Naive B cell (primary cell): ENCODE measurements at regions not wholly inside any gene's neighbourhood (a gene's known extent, or its start where the extent isn't known, plus 50 kb on each side); places are given as distances from the start of the nearest gene placed in this dataset.

Source experiments
- ATAC-seq, 2 donors: fragments of 150-1000 bp; cut with Tn5 transposase; 2 replicates each; pipeline ENCODE4 v1.10.0; 2021; ENCODE audit warnings: low read depth in 2 of 2, mild to moderate bottlenecking in 2 of 2, moderate library complexity in 2 of 2
- DNase-seq: peaks from one replicate; pipeline ENCODE4 v3.0.0; 2022
- H3K27ac Mint-ChIP-seq, 6 donors: one replicate each; pipeline ENCODE4 v1.8.0; 2020 to 2022; ENCODE audit warnings: mild to moderate bottlenecking in 6 of 6, mixed read lengths in 6 of 6, moderate library complexity in 5 of 6, inconsistent platforms in 2 of 6
- H3K27me3 Mint-ChIP-seq, 3 donors: one replicate each; pipeline ENCODE4 v1.8.0; 2021 to 2022; ENCODE audit warnings: mixed read lengths in 3 of 3, mild to moderate bottlenecking in 1 of 3
- H3K36me3 Mint-ChIP-seq, 2 donors: one replicate each; pipeline ENCODE4 v1.8.0; 2020 to 2022; ENCODE audit warnings: mixed read lengths in 2 of 2, inconsistent platforms in 1 of 2, mild to moderate bottlenecking in 1 of 2
- H3K4me1 Mint-ChIP-seq, 3 donors: one replicate each; pipeline ENCODE4 v1.8.0; 2020 to 2022; ENCODE audit warnings: mixed read lengths in 3 of 3, inconsistent platforms in 1 of 3, mild to moderate bottlenecking in 1 of 3, moderate library complexity in 1 of 3
- H3K4me3 Mint-ChIP-seq, 8 donors: one replicate each; pipeline ENCODE4 v1.8.0; 2020 to 2022; ENCODE audit warnings: mild to moderate bottlenecking in 8 of 8, mixed read lengths in 8 of 8, moderate library complexity in 8 of 8, inconsistent platforms in 2 of 8
- H3K9me3 Mint-ChIP-seq, 7 donors: one replicate each; pipeline ENCODE4 v1.8.0; 2020 to 2022; ENCODE audit warnings: mixed read lengths in 7 of 7, mild to moderate bottlenecking in 5 of 7, inconsistent platforms in 2 of 7, moderate library complexity in 1 of 7

- H3K9me3 Mint-ChIP-seq: peaks cover 0 to 30% (median 13%) of the 10 kb centered on the region in 7 donors
- no peak overlapping the region for H3K4me3 Mint-ChIP-seq
- peaks cover 0 to 7% of the 10 kb centered on the region in 2 donors for H3K36me3 Mint-ChIP-seq
- no peaks in the 10 kb centered on the region for H3K4me1 Mint-ChIP-seq
- no peak overlapping the region for H3K27ac Mint-ChIP-seq
- no peaks in the 10 kb centered on the region for H3K27me3 Mint-ChIP-seq
- ATAC-seq: no peak
- DNase-seq: no peak
Observed at GRCh38 chr7:67445728-67446127, 449.1 kb downstream of the TYW1 start.

GRCh38 chr7:67447297-67447696 is 450.7 kb downstream of the TYW1 start:
- Mint-ChIP-seq H3K9me3 (peaks cover 2 to 30% (median 14%) of the 10 kb centered on the region in 7 donors), H3K36me3 (peaks cover 0 to 7% of the 10 kb centered on the region in 2 donors), H3K27ac (no peak overlapping the region), H3K4me1 (no peaks in the 10 kb centered on the region), H3K27me3 (no peaks in the 10 kb centered on the region), H3K4me3 (no peak overlapping the region)
- no peak for DNase-seq
- no peak for ATAC-seq

GRCh38 chr7:67448271-67448670 is 451.6 kb downstream of the TYW1 start:
- DNase-seq: no peak
- peaks cover 0 to 7% of the 10 kb centered on the region in 2 donors for H3K36me3 Mint-ChIP-seq
- no peak for ATAC-seq
- H3K4me1 Mint-ChIP-seq: no peaks in the 10 kb centered on the region
- H3K27ac Mint-ChIP-seq: no peak overlapping the region
- H3K4me3 Mint-ChIP-seq: no peak overlapping the region
- no peaks in the 10 kb centered on the region for H3K27me3 Mint-ChIP-seq
- peaks cover 2 to 30% (median 15%) of the 10 kb centered on the region in 7 donors for H3K9me3 Mint-ChIP-seq

DNA sequence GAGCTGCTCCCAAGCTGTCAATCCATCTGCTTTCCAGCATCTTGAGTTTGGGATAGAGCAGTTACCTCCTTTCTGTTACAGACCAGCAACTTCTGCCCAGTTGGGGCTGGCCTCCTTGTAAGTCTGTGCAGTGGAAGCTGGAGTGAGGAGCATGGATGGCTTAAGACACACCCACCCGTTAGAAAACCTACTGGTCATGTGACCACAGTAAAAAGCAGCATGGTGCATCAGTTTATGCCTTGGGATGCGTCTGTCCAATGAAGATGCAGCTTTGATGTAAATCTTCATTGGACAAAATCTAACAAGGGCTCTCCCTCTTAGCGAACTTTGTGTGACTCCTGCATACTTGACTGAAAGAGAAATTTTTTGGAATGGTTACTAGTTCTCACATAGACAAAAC is 453.5 kb downstream of the TYW1 start:
- no peaks in the 10 kb centered on the region for H3K4me1 Mint-ChIP-seq
- peaks cover 2 to 20% (median 10%) of the 10 kb centered on the region in 7 donors for H3K9me3 Mint-ChIP-seq
- ATAC-seq (no peak), DNase-seq (no peak)
- H3K27ac Mint-ChIP-seq: no peak overlapping the region
- H3K27me3 Mint-ChIP-seq: peaks cover 0 to 2% (median 0%) of the 10 kb centered on the region in 3 donors
- peaks cover 0 to 7% of the 10 kb centered on the region in 2 donors for H3K36me3 Mint-ChIP-seq
- H3K4me3 Mint-ChIP-seq: no peak overlapping the region

DNA sequence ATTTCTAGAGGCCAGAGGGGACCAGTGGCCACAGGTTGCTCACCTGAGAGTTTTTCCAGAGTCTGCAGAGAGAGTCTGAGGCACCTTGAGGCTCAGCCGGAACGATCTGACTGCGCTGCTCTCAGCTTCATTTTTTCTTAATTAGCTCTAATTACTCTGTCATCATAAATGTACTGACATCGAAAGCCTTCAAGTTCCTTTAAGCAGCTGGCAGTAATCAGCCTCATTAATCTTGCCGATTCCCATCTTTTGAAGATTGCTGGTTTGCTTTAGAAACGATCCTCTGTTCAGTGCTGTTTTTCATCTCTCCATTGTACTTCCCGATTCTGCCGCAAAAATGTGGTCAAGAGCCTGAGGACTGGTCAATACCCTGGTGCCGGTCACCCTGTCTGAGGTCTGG is 454.7 kb downstream of the TYW1 start:
- Mint-ChIP-seq H3K27ac (no peak overlapping the region), H3K4me3 (no peak overlapping the region), H3K9me3 (peaks cover 2 to 14% (median 10%) of the 10 kb centered on the region in 7 donors), H3K36me3 (peaks cover 0 to 7% of the 10 kb centered on the region in 2 donors), H3K27me3 (peaks cover 0 to 10% (median 8%) of the 10 kb centered on the region in 3 donors), H3K4me1 (no peaks in the 10 kb centered on the region)
- DNase-seq (no peak), ATAC-seq (no peak)

GRCh38 chr7:67452516-67453026 is 455.9 kb downstream of the TYW1 start:
- ATAC-seq (no peak), DNase-seq (no peak)
- Mint-ChIP-seq H3K27ac (no peak overlapping the region), H3K27me3 (peaks cover 4 to 10% (median 8%) of the 10 kb centered on the region in 3 donors), H3K36me3 (peaks cover 0 to 6% of the 10 kb centered on the region in 2 donors), H3K9me3 (peaks cover 2 to 14% (median 6%) of the 10 kb centered on the region in 7 donors), H3K4me3 (no peak overlapping the region), H3K4me1 (no peaks in the 10 kb centered on the region)

DNA sequence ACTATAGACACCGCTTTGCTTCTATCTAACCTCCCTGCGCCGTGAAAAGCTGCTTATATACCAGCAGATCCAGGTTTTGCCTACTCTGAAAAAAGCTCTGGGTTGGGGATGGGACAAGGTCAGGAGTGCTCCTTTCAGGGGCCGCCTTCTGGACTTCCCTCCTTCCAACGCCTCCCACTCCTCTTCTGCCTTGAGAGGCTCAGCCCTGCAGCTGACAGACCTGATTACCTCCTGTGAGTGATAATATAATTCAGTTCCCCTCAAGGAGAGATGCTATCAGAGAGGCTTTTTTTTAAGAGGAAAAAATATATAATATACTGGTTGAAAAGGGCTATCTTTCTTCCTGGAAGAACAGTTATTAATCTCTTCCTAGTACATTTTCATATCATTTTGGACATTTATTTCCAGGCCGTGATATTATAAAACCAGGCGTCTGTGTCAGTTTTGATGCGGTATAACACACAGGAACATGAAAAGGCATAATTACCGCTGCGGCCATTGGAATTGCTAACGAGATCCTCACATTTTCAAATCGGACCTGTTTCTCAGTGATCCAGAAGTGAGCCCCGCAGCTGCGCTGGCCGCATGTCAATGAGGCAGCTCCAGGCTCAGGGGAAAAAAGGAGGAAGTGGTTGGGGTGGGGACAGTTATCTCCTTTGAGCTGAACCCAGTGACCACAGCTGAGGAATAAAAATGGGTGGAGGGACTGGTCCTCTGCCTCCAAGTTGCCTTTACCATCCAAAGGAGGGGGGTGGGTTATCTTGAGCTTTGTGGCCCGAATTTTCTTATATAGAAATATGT is 457.1 kb downstream of the TYW1 start:
- no peaks in the 10 kb centered on the region for H3K36me3 Mint-ChIP-seq
- DNase-seq (no peak), ATAC-seq (no peak)
- no peaks in the 10 kb centered on the region for H3K4me1 Mint-ChIP-seq
- H3K9me3 Mint-ChIP-seq: peaks cover 0 to 11% (median 2%) of the 10 kb centered on the region in 7 donors
- no peak overlapping the region for H3K4me3 Mint-ChIP-seq
- H3K27ac Mint-ChIP-seq: no peak overlapping the region
- peaks cover 6 to 13% (median 8%) of the 10 kb centered on the region in 3 donors for H3K27me3 Mint-ChIP-seq

DNA sequence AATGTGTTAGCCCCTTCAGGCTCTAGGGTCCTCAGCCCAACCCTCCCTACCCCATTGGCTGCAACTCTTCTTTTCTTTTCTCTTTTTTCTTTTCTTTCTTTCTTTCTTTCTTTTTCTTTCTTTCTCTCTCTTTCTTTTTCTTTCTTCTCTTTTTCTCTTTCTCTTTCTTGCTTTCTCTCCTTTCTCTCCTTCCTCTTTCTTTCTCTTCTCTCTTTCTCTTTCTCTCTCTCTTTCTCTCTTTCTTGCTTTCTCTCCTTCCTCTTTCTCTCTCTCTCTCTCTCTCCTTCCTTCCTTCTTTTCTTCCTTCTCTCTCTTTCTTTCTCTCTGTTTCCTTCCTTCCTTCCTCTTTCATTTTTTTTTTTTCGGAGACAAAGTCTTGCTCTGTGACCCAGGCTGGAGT is 458.9 kb downstream of the TYW1 start:
- peaks cover 10 to 22% (median 18%) of the 10 kb centered on the region in 3 donors for H3K27me3 Mint-ChIP-seq
- peak overlapping the region in 1 of 6 donors; percentile 50 for H3K27ac Mint-ChIP-seq
- H3K9me3 Mint-ChIP-seq: peaks cover 0 to 11% (median 2%) of the 10 kb centered on the region in 7 donors
- no peak overlapping the region for H3K4me3 Mint-ChIP-seq
- no peak for ATAC-seq
- DNase-seq: no peak
- H3K36me3 Mint-ChIP-seq: no peaks in the 10 kb centered on the region
- no peaks in the 10 kb centered on the region for H3K4me1 Mint-ChIP-seq

GRCh38 chr7:67462781-67463191 is 466.2 kb downstream of the TYW1 start:
- Mint-ChIP-seq H3K9me3 (peaks cover 0 to 21% (median 10%) of the 10 kb centered on the region in 7 donors), H3K27me3 (peaks cover 10 to 11% (median 10%) of the 10 kb centered on the region in 3 donors), H3K27ac (no peak overlapping the region), H3K36me3 (no peaks in the 10 kb centered on the region), H3K4me3 (no peak overlapping the region), H3K4me1 (no peaks in the 10 kb centered on the region)
- DNase-seq: no peak
- ATAC-seq: no peak

- Mint-ChIP-seq H3K9me3 (peaks cover 1 to 25% (median 10%) of the 10 kb centered on the region in 7 donors), H3K4me1 (no peaks in the 10 kb centered on the region), H3K27ac (no peak overlapping the region), H3K36me3 (peaks cover 0 to 2% of the 10 kb centered on the region in 2 donors), H3K27me3 (peaks cover 10 to 11% (median 11%) of the 10 kb centered on the region in 3 donors), H3K4me3 (no peak overlapping the region)
- DNase-seq (no peak), ATAC-seq (no peak)
Observed at GRCh38 chr7:67463316-67463715, 466.7 kb downstream of the TYW1 start.

DNA sequence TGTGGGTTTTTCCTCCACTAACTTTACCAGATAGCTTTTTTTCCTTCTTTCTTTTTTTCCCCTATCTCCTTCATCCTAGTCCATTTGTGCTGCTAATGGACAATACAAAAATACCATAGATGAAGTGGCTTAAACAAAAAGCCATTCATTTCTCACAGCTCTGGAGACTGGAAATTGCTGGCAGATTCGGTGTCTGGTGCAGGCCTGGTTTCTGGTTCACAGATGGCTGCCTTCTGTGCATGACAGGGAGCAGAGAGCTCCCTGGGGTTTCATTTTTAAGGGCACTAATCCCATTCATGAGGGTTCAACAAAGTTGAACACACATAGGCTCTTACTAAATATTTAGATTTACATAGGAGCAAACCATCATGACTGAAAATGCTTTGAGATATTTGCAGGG is 467.4 kb downstream of the TYW1 start:
- DNase-seq: no peak
- Mint-ChIP-seq H3K9me3 (peaks cover 5 to 30% (median 11%) of the 10 kb centered on the region in 7 donors), H3K4me1 (no peaks in the 10 kb centered on the region), H3K36me3 (peaks cover 0 to 7% of the 10 kb centered on the region in 2 donors), H3K27ac (no peak overlapping the region), H3K27me3 (peaks cover 7 to 10% (median 9%) of the 10 kb centered on the region in 3 donors), H3K4me3 (no peak overlapping the region)
- ATAC-seq: no peak

GRCh38 chr7:67466109-67466508 is 469.5 kb downstream of the TYW1 start:
- no peak overlapping the region for H3K4me3 Mint-ChIP-seq
- peaks cover 0 to 7% of the 10 kb centered on the region in 2 donors for H3K36me3 Mint-ChIP-seq
- no peak overlapping the region for H3K27ac Mint-ChIP-seq
- peaks cover 0 to 9% (median 0%) of the 10 kb centered on the region in 3 donors for H3K27me3 Mint-ChIP-seq
- DNase-seq (no peak), ATAC-seq (no peak)
- H3K4me1 Mint-ChIP-seq: no peaks in the 10 kb centered on the region
- peaks cover 5 to 30% (median 14%) of the 10 kb centered on the region in 7 donors for H3K9me3 Mint-ChIP-seq

GRCh38 chr7:67470256-67470751 is 473.7 kb downstream of the TYW1 start:
- H3K9me3 Mint-ChIP-seq: peaks cover 5 to 16% (median 9%) of the 10 kb centered on the region in 7 donors
- H3K4me1 Mint-ChIP-seq: no peaks in the 10 kb centered on the region
- peaks cover 0 to 7% of the 10 kb centered on the region in 2 donors for H3K36me3 Mint-ChIP-seq
- no peak for DNase-seq
- no peak overlapping the region for H3K4me3 Mint-ChIP-seq
- H3K27ac Mint-ChIP-seq: no peak overlapping the region
- no peak for ATAC-seq
- peaks cover 0 to 8% (median 0%) of the 10 kb centered on the region in 3 donors for H3K27me3 Mint-ChIP-seq

- Mint-ChIP-seq H3K4me3 (no peak overlapping the region), H3K4me1 (no peaks in the 10 kb centered on the region), H3K9me3 (peaks cover 0 to 6% (median 0%) of the 10 kb centered on the region in 7 donors), H3K36me3 (no peaks in the 10 kb centered on the region), H3K27me3 (peaks cover 0 to 4% (median 0%) of the 10 kb centered on the region in 3 donors), H3K27ac (no peak overlapping the region)
- ATAC-seq (no peak), DNase-seq (no peak)
Observed at GRCh38 chr7:67475293-67475692, 478.7 kb downstream of the TYW1 start.
